HG03432 (cell line): ENCODE measurements at regions not wholly inside any gene's neighbourhood (a gene's known extent, or its start where the extent isn't known, plus 50 kb on each side); places are given as distances from the start of the nearest gene placed in this dataset.

Experiments
- ATAC-seq: cut with Tn5 transposase; IDR thresholded peaks from one replicate; pipeline ENCODE4 v1.9.1; 2021; ENCODE audit warnings: mild to moderate bottlenecking, moderate library complexity; ENCODE audit not compliant: unreplicated experiment

DNA sequence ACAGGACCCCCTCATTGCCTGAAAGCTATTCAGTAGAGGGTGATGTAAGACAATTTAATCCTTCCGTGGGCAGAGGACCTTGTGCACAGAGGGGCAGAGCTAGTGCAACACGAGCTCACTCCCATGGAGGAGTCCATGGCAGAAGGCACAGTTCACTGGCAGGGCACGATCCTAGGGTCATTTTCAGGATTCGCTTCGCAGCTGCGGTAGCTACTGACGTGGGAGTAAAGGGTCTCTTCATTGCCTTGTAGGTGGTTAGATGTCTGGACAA, 207.8 kb downstream of the FOXO1 start:
- ATAC-seq = no peak

- no peak for ATAC-seq
These were observed 206.3 kb downstream of the FOXO1 start for GRCh38 chr13:40460116-40460515.

- ATAC-seq = no peak
These were observed 202.0 kb downstream of the FOXO1 start for GRCh38 chr13:40464337-40465014.

DNA sequence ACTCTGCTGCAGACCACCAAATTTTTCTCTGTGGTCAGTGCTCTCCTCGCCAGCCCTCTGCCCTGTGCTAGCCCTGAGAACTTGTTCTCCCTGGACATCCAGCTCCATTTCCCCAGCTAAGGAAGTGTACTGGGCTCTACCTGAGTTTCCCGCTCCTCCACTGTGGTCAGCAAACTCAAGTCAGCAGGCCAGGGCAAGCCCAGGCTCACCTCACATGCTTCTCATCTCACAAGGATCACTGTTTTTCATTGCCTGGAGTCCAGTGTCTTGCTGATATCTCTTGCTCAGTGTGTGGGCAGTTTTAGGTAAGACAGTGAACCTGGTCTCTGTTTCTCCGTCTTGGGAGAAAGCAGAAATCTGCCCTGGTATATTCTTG, 201.4 kb downstream of the FOXO1 start:
- no peak for ATAC-seq

- ATAC-seq = no peak
These were observed 200.2 kb downstream of the FOXO1 start for GRCh38 chr13:40466272-40466671.

GRCh38 chr13:40468227-40468838, 198.1 kb downstream of the FOXO1 start:
- ATAC-seq = no peak

DNA sequence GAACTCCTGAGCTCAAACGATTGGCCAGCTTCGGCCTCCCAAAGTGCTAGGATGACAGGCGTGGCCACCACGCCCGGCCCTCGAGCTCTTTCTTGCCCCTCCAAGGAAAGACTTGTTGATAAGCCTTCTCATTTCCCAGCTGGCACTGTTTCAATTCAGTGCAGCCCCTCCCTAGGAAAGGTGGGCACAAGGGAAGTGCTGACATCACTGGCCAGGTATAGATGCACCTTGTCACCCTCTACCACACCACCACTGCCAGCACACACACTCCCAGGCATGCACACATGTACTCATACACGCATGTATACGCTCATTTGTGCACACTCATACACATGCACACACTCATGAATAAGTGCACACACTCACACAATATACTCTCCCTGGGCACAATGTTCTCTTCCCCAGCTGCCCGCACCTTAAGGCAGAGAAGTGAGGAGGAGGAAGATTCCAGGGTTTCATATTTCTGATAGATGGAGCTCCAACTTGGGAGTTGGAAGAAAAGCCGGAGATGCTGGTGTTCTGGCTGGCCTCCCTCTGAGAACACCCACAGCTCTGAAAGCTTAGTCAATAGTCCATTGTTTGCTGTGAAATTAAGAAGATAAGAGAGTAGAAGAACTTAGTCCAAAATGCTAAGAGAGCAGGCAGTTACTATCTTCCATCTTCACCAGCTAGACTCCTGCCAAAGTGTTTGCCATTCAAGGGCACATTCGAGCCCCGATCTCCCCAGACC, 196.7 kb downstream of the FOXO1 start:
- ATAC-seq = no peak

DNA sequence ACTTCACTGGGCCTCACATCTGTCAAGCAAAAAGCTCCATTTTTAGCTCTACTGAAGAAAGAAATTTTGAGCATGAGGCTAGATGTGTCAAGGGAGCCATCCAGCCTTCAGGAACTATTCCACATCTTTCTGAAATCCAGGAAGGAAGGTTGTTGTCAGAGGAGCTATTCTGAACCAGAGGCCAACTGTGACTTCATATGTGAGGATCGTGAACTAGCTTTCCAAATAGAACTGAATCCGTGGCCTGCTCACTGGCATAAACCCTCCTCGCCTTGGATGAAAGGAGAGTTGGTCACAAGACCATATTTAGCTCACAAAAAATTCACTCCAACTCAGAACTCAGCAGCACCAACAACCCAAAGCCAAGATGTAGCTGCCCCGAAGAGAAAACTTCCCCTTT, 195.8 kb downstream of the FOXO1 start:
- no peak for ATAC-seq

GRCh38 chr13:40471076-40471475, 195.4 kb downstream of the FOXO1 start:
- ATAC-seq = no peak

DNA sequence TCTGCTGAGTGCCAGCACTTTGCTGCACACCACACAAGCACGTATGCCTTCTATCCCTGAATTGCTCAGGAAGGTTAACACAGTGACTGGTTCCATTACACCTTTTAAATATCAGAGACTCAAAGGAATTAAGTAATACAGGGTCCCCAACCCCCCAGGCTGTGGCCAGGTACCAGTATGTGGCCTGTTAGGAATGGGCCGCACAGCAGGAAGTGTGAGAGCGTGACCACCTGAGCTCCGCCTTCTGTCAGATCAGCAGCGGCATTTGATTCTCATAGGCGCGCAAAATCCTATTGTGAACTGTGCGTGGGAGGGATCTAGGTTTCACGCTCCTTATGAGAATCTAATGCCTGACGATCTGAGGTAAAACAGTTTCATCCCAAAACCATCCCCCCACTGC, 194.5 kb downstream of the FOXO1 start:
- ATAC-seq = no peak

- no peak for ATAC-seq
These were observed 193.8 kb downstream of the FOXO1 start for GRCh38 chr13:40472427-40473220.

DNA sequence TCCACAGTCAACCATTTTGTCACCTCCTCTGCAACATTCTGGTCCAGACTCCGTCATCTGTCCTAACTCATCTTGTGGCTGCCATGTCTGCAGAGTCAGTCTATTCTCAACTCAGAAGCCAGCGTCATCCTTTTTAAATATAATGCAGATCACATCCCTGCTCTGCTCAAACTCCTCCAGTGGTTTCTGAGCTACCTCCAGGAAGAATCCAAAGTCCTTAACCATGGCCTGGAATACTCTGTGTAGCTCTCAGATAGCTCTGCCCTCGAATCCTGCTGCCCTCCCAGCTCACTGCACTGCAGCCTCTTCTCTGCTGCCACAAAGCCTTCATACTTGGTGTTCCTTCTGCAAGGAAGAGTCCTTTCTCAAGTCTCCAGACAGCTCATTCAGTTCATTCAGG, 190.8 kb downstream of the FOXO1 start:
- no peak for ATAC-seq

- no peak for ATAC-seq
These were observed 190.1 kb downstream of the FOXO1 start for GRCh38 chr13:40476175-40476958.

DNA sequence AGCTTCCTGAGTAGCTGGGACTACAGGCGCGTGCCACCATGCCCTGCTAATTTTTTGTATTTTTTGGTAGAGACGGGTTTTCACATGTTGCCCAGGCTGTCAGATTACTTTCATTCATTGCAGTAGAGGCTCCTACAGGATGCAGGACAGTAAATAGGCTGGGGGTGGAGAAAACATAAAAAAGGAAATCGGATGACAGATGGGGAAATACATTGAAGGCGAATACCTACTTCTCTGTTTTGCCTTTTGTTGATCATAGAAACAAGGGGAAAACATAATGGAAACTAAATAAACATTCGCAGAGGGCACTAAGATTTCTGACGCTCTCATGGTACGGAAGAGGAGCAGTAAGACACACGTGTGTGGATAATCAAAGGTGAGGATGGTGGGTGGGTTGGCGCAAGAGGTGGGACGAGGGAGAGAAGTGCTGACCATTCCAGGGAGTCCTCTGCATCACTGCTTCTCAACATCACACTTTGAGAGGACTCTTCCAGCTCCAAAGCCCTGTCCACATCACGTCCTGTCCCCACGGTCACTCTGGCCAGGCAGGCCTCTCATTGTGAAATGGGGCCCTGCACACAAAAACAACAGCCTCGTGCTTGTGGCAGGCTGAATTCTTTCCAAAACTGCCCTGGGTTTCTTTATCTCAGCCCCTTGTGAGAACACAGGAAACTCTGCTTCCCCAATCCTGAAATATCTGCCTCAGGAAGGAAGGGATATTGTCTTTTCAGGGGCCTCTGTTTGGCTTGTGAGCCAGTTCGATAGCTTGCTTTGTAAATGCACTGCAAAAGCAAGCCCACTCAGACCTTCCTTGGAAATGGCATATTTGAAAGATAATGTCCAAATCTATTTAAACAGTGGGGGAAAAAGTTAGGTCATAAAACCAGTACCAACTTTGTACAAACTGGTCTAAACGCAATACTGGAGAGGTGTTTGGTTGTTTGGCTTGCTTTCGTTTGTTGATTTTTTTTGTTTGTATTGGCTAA, 188.5 kb downstream of the FOXO1 start:
- no peak for ATAC-seq

- ATAC-seq = no peak
These were observed 187.7 kb downstream of the FOXO1 start for GRCh38 chr13:40478775-40479174.

DNA sequence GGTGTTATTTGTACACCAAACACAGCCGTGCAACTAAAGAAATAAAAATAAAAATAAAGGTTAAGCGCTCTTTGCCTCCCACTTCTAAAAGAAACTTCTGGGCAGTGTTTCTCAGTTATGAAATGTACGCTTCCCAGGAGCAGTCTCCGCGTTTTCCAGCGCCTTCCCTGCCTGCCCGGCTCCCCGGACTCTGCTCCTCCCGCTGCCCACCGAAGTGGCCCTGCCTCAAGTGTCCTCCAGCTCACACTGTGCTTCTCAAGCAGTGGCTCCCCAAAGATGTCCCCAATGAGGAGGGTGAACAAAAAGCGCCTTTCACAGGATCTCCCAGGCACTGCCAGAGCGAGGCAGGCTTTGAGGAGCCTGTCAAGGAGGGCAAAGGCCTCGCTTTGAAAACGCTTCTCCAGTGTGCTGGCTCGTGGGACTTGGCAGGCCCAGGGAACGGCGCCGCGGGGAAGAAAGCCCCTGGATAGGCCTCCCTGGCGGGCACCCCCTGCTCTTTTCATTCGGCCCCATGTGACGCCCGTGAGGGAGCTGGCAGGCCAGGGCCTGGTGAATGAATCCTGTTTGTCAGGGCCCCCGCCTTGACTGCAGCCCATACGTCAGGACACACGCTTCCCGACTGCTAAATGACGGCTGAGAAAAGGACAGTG, 187.1 kb downstream of the FOXO1 start:
- ATAC-seq = no peak

DNA sequence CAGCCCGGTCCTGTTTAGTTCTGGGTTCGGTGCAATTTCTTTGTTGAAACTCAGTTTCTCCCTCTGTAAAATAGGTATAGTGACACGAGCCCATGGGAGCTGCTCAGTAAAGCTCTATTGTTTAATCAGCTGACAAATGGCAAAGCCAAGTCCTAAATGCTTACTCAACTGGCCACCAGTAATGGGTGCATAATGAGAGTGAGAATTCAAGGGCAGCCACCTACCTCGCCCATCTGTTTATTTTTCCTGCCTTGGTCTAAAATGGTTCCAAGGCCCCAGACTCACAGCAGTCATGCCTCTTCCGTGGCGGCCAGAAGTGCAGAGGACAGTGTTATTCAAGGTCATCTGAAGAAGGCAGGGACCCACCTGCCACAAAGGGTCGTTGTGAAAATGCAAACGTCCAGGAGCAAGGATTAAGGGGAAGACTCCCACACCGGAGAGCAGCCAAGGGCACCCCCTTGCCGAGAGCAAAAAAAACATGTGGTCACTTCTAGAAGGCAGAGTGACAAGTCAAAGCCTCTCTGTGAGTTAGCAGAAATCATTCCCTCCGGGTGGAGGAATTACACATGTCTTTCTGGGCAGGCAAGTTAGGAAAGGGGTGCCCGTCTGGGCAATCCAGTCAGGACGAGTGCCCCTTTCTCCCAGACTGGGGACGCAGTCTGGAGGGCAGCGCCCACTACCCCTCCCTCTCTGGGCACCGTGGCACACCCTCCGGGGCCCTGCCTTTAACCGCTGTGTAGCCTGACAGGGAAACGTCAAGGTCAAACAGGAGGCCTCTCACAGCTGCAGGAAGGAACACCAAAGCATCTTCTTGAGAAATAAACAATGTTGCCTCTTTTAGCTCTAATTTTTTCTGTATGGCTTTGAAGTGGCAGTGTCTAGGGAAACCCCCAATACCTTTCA, 186.2 kb downstream of the FOXO1 start:
- ATAC-seq = no peak

GRCh38 chr13:40480915-40481516, 185.4 kb downstream of the FOXO1 start:
- ATAC-seq = no peak
